ENCODE measurements at regions not wholly inside any gene's neighbourhood (a gene's known extent, or its start where the extent isn't known, plus 50 kb on each side); places are given as distances from the start of the nearest gene placed in this dataset.
"Not testable (repeated sequence)": the region's sequence is repeated elsewhere in the genome, so short reads cannot be mapped to it uniquely, and the experiment has no call there.

DNA sequence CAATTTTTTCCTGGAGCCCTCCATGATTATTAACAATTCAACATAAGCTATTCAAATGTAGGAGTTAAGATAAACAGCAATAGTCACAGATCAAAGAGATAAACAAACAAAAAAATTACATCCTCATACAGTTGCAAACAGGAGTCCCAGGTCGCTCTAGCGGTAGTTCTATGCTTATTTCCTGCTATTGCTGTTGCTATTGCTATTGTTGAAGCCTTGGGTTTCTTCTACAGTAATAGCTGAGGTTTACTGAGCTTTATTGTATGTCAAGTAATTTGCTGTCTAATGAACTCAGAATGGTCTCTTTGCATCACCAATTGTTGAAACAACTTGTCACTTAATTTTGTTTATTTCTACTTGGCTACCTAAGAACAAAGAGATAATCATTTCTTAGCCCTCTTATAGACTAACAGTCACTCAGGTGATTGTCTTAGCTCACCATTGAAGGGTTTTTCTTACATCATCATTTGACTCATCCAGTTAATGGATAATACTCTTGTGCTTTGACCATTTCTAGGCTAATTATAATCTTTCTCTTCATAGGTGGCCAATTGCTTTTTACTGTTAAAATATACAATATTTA lies 654.6 kb downstream of the MECOM start:
- DNase-seq (ENCODE audit: low read depth, low spot score), result no peak
- TF ChIP-seq, protein P1, sequence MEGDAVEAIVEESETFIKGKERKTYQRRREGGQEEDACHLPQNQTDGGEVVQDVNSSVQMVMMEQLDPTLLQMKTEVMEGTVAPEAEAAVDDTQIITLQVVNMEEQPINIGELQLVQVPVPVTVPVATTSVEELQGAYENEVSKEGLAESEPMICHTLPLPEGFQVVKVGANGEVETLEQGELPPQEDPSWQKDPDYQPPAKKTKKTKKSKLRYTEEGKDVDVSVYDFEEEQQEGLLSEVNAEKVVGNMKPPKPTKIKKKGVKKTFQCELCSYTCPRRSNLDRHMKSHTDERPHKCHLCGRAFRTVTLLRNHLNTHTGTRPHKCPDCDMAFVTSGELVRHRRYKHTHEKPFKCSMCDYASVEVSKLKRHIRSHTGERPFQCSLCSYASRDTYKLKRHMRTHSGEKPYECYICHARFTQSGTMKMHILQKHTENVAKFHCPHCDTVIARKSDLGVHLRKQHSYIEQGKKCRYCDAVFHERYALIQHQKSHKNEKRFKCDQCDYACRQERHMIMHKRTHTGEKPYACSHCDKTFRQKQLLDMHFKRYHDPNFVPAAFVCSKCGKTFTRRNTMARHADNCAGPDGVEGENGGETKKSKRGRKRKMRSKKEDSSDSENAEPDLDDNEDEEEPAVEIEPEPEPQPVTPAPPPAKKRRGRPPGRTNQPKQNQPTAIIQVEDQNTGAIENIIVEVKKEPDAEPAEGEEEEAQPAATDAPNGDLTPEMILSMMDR (IDR thresholded peaks at IDR 0.05; ENCODE audit: insufficient read depth, low read length, missing control alignments), result no peak
- POLR2A ChIA-PET, result no interaction called here
- no peak overlapping the region for H3K4me3 ChIP-seq (ENCODE audit: low read depth, low read length)
- CTCF ChIA-PET, result interaction anchor here (1.4 kb wide), 1 partner anchor 12 kb away, joined by 4 read pairs; no protein-coding TSS in a partner anchor

DNA sequence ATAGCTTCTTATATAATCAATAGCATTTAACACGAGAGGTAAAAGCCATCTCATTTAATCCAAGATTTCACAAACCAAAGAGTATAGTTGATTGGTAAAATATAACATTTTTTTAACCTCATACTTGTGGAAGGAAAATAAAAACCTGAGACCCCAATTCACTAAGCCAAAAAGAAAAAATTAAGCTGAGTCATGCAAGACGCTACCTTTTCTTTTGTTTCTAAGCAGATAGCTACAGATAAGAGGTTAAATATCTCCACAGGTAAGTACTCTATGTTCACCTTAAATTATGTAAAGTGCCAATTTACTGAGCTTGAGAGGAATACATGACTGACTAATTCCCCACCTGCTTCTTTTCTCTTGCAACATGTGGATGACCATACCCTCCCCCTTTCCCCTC lies 656.4 kb downstream of the MECOM start:
- TF ChIP-seq, protein P1 (IDR thresholded peaks at IDR 0.05; ENCODE audit: insufficient read depth, low read length, missing control alignments), result no peak
- no peak overlapping the region for H3K4me3 ChIP-seq (ENCODE audit: low read depth, low read length)
- ChIA-PET POLR2A (no interaction called here), CTCF (no interaction called here)
- no peak for DNase-seq (ENCODE audit: low read depth, low spot score)

DNA sequence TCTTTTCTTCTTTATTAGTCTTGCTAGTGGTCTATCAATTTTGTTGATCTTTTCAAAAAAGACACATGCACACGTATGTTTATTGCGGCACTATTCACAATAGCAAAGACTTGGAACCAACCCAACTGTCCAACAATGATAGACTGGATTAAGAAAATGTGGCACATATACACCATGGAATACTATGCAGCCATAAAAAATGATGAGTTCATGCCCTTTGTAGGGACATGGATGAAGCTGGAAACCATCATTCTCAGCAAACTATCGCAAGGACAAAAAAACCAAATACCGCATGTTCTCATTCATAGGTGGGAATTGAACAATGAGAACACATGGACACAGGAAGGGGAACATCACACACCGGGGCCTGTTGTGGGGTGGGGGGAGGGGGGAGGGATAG lies 657.1 kb downstream of the MECOM start:
- DNase-seq (ENCODE audit: low read depth, low spot score); H3K4me3 ChIP-seq (ENCODE audit: low read depth, low read length); CTCF ChIA-PET; POLR2A ChIA-PET: not testable (repeated sequence)

DNA sequence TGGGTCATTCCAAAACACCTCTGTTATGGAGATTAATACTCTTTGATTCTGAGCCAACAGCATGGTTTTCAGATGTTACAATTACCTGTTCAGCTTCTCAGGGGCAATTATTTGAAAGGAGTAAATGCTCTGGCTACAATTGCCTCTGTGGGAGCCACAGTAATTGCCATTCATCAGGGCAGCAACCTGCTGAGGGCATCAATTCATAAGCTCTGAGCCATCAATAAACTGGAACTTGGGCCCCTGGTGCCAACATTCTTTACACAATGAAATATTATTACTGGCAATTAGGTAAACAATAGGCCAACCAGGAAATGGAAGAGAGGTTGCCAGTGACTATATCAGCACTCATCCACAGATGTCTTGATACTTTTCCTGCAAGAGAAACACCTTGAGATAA lies 660.8 kb downstream of the MECOM start:
- POLR2A ChIA-PET, result no interaction called here
- CTCF ChIA-PET, result no interaction called here
- TF ChIP-seq, protein P1 (IDR thresholded peaks at IDR 0.05; ENCODE audit: insufficient read depth, low read length, missing control alignments), result no peak
- no peak for DNase-seq (ENCODE audit: low read depth, low spot score)
- H3K4me3 ChIP-seq (ENCODE audit: low read depth, low read length), result no peak overlapping the region

DNA sequence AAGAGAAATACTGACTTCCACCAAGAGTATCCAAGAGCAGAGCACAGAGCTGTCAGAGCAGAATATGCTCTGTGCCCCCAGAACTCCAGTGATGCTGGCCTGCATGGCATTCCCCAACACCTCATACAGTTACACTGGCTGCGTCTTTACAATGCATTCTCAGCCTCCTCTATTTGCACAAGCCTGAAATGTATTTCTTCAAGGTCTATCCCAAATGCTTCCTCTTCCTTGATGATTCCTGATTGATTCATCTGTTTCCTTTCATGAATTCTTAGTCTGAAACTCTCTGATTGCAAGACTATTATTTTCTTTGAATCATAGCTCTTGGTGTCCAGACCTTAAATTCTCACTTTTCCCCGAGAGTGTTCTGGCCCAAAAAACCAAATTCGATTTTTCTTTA lies 664.7 kb downstream of the MECOM start:
- TF ChIP-seq, protein P1 (IDR thresholded peaks at IDR 0.05; ENCODE audit: insufficient read depth, low read length, missing control alignments), result no peak
- CTCF ChIA-PET, result no interaction called here
- POLR2A ChIA-PET, result no interaction called here

DNA sequence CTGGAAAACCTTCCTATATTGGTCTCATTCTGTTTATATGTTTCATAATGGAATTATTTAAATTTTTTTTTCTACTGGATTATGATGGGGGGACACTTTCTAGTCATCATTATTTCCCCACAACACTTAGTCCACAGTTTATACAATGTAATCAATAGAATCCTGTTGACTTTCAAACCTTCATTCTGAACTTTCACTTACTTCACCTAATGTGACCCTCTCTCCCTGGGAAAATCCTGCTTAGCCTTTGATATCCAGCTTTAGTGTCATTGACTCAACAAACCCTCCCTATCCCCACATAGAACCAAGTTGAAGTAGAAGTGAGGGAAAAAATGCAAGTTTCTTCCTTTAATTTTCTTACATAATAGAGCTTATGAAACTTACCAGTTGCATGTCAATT lies 666.0 kb downstream of the MECOM start:
- no peak for DNase-seq (ENCODE audit: low read depth, low spot score)
- ChIA-PET CTCF (no interaction called here), POLR2A (no interaction called here)
- TF ChIP-seq, protein P1 (IDR thresholded peaks at IDR 0.05; ENCODE audit: insufficient read depth, low read length, missing control alignments), result no peak
- no peak overlapping the region for H3K4me3 ChIP-seq (ENCODE audit: low read depth, low read length)

More for the DNA sequence above, 664.7 kb downstream of the MECOM start:
- no peak overlapping the region for H3K4me3 ChIP-seq (ENCODE audit: low read depth, low read length)
- DNase-seq (ENCODE audit: low read depth, low spot score), result no peak

DNA sequence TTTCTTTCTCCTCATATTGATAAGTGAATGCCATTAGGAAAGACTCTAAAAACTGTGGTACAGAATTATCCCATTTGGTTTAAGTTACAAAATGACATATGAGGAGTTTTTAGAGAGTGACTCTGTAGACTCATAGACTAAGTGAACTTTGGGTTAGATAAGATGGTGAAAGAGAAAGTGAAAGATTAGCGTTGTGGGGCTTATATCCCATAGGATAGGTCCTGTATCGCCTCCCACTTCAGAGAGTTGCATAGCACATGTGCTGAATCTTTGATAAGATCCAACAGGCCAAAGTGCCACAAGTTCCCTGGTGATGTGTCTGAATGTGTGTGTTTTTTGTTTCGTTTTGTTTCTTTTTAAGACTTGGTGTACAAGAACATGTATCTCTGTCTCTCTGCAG lies 666.9 kb downstream of the MECOM start:
- H3K4me3 ChIP-seq (ENCODE audit: low read depth, low read length), result no peak overlapping the region
- ChIA-PET POLR2A (no interaction called here), CTCF (no interaction called here)
- TF ChIP-seq, protein P1 (IDR thresholded peaks at IDR 0.05; ENCODE audit: insufficient read depth, low read length, missing control alignments), result no peak
- DNase-seq (ENCODE audit: low read depth, low spot score), result no peak

Measured in AG04449 (cell line).